CD4-positive, alpha-beta T cell (primary cell): ENCODE measurements at regions not wholly inside any gene's neighbourhood (a gene's known extent, or its start where the extent isn't known, plus 50 kb on each side); places are given as distances from the start of the nearest gene placed in this dataset.

Experiments used
- ATAC-seq: fragments of 200-7000 bp; cut with Tn5 transposase; one replicate; pipeline ENCODE4 v1.10.0; 2022; ENCODE audit warnings: mild to moderate bottlenecking; ENCODE audit not compliant: poor library complexity
- CTCF ChIA-PET: fragments of 350-600 bp; sonication (Branson Sonifier 250); formaldehyde crosslinking; loops from one replicate; lab custom pipeline; 2021; ENCODE audit warnings: antibody characterized with exemption, inconsistent platforms; lab: Charles Lee
- POLR2A ChIA-PET: fragments of 350-600 bp; sonication (Branson Sonifier 250); formaldehyde crosslinking; loops from one replicate; lab custom pipeline; 2021; ENCODE audit warnings: antibody characterized with exemption, inconsistent platforms; lab: Charles Lee
- DNase-seq, 14 experiments: peaks; one replicate each; pipeline ENCODE4 v3.0.0-alpha.2; 2013 to 2020; ENCODE audit warnings: mixed read lengths in 2 of 14
- H3K27ac ChIP-seq, 2 donors: one replicate each; pipeline versions ENCODE4 v1.5.1 to v1.7.0; 2013; ENCODE audit warnings: low read length in 2 of 2, low read depth in 1 of 2, mild to moderate bottlenecking in 1 of 2
- H3K27me3 ChIP-seq, 2 experiments: 1 replicate in 1 of 2; 2 replicates in 1 of 2; pipeline versions ENCODE4 v1.6.1 to v1.7.0; 2013; ENCODE audit warnings: low read length in 2 of 2, control low read depth in 1 of 2, mild to moderate bottlenecking in 1 of 2, moderate library complexity in 1 of 2; ENCODE audit not compliant: insufficient read depth in 2 of 2, control insufficient read depth in 1 of 2
- H3K36me3 ChIP-seq: one replicate; pipeline ENCODE4 v1.6.1; 2013; ENCODE audit warnings: low read length, control low read depth; ENCODE audit not compliant: insufficient read depth
- H3K4me1 ChIP-seq: one replicate; pipeline ENCODE4 v1.6.1; 2013; ENCODE audit warnings: low read length, control low read depth; ENCODE audit not compliant: insufficient read depth
- H3K4me3 ChIP-seq: one replicate; pipeline ENCODE4 v1.5.1; 2013; ENCODE audit warnings: mild to moderate bottlenecking, low read length, moderate library complexity
- H3K9me3 ChIP-seq, 2 experiments: 1 replicate in 1 of 2; 2 replicates in 1 of 2; pipeline versions ENCODE4 v1.6.1 to v1.7.0; 2013; ENCODE audit warnings: low read length in 2 of 2, mild to moderate bottlenecking in 2 of 2, control low read depth in 1 of 2, moderate library complexity in 1 of 2; ENCODE audit not compliant: control insufficient read depth in 1 of 2, insufficient read depth in 1 of 2
- H3K27ac Mint-ChIP-seq: one replicate; pipeline ENCODE4 v1.8.0; 2020; ENCODE audit warnings: mixed read lengths
- H3K27me3 Mint-ChIP-seq: one replicate; pipeline ENCODE4 v1.8.0; 2021; ENCODE audit warnings: mixed read lengths
- H3K36me3 Mint-ChIP-seq: one replicate; pipeline ENCODE4 v1.8.0; 2021; ENCODE audit warnings: low read depth, mixed read lengths
- H3K4me1 Mint-ChIP-seq: one replicate; pipeline ENCODE4 v1.8.0; 2021; ENCODE audit warnings: low read depth, mixed read lengths
- H3K4me3 Mint-ChIP-seq: one replicate; pipeline ENCODE4 v1.8.0; 2020; ENCODE audit warnings: mild to moderate bottlenecking, mixed read lengths
- H3K9me3 Mint-ChIP-seq: one replicate; pipeline ENCODE4 v1.8.0; 2020; ENCODE audit warnings: mixed read lengths
- CTCF ChIP-seq: fragments of 200-600 bp; IDR thresholded peaks from one replicate; pipeline ENCODE4 v1.8.0; 2022; ENCODE audit warnings: antibody characterized with exemption, mild to moderate bottlenecking
- intact Hi-C, 2 experiments: fragments of 100-400 bp; cut with DNase I in 1 of 2; cut with micrococcal nuclease in 1 of 2; formaldehyde crosslinking; loops; one replicate each; pipeline versions ENCODE4 v1.15.1 to v1.9.0; 2023 to 2025; cut with DNase I, micrococcal nuclease

- DNase-seq (no peak), ATAC-seq (no peak)
- Mint-ChIP-seq H3K36me3 (no peaks in the 10 kb centered on the region), H3K4me1 (no peaks in the 10 kb centered on the region), H3K4me3 (no peak overlapping the region), H3K27ac (no peak overlapping the region), H3K27me3 (no peaks in the 10 kb centered on the region), H3K9me3 (no peaks in the 10 kb centered on the region)
- H3K27ac ChIP-seq: no peak overlapping the region
- H3K4me1 ChIP-seq: no peaks in the 10 kb centered on the region
- intact Hi-C loops: loop anchor here in 1 of 2 experiments (5.0 kb wide), 1 partner anchor 569 kb away; no protein-coding TSS in a partner anchor
- TF ChIP-seq CTCF: no peak
- no peaks in the 10 kb centered on the region for H3K9me3 ChIP-seq
- CTCF ChIA-PET: no interaction called here
- H3K27me3 ChIP-seq: no peaks in the 10 kb centered on the region
- POLR2A ChIA-PET: no interaction called here
- no peak overlapping the region for H3K4me3 ChIP-seq
- H3K36me3 ChIP-seq: no peaks in the 10 kb centered on the region
Observed at GRCh38 chr3:82201316-82201715, 439.9 kb upstream of the GBE1 start.

- Mint-ChIP-seq H3K4me1 (no peaks in the 10 kb centered on the region), H3K27ac (no peak overlapping the region), H3K9me3 (no peaks in the 10 kb centered on the region), H3K36me3 (no peaks in the 10 kb centered on the region), H3K4me3 (no peak overlapping the region), H3K27me3 (no peaks in the 10 kb centered on the region)
- Histone ChIP-seq H3K9me3 (no peaks in the 10 kb centered on the region), H3K4me3 (no peak overlapping the region), H3K4me1 (no peaks in the 10 kb centered on the region), H3K27me3 (no peaks in the 10 kb centered on the region), H3K27ac (no peak overlapping the region), H3K36me3 (no peaks in the 10 kb centered on the region)
- ATAC-seq: no peak
- intact Hi-C loops: no loop called here
- ChIA-PET POLR2A (no interaction called here), CTCF (no interaction called here)
- no peak for TF ChIP-seq CTCF
- no peak for DNase-seq
Observed at GRCh38 chr3:82198009-82198408, 436.6 kb upstream of the GBE1 start.

GRCh38 chr3:82196645-82197044, 435.2 kb upstream of the GBE1 start:
- H3K9me3 Mint-ChIP-seq: no peaks in the 10 kb centered on the region
- TF ChIP-seq CTCF: no peak
- no peak overlapping the region for H3K27ac Mint-ChIP-seq
- Histone ChIP-seq H3K36me3 (no peaks in the 10 kb centered on the region), H3K4me1 (no peaks in the 10 kb centered on the region), H3K4me3 (no peak overlapping the region), H3K27me3 (no peaks in the 10 kb centered on the region), H3K9me3 (no peaks in the 10 kb centered on the region), H3K27ac (no peak overlapping the region)
- H3K4me1 Mint-ChIP-seq: no peaks in the 10 kb centered on the region
- no peaks in the 10 kb centered on the region for H3K36me3 Mint-ChIP-seq
- POLR2A ChIA-PET: no interaction called here
- ATAC-seq (no peak), DNase-seq (no peak)
- H3K27me3 Mint-ChIP-seq: no peaks in the 10 kb centered on the region
- no peak overlapping the region for H3K4me3 Mint-ChIP-seq
- intact Hi-C loops: no loop called here
- CTCF ChIA-PET: no interaction called here
